Heart left ventricle (tissue), 13 donors: ENCODE measurements at regions not wholly inside any gene's neighbourhood (a gene's known extent, or its start where the extent isn't known, plus 50 kb on each side); places are given as distances from the start of the nearest gene placed in this dataset.

ENCODE experiments used
- CTCF ChIP-seq, 12 donors: fragments of 200-600 bp; sonication (generic) in 4 of 12; IDR thresholded peaks; one replicate each; pipeline versions ENCODE4 v1.5.0 to v1.8.0; 2018 to 2022; ENCODE audit warnings: antibody characterized with exemption in 12 of 12, mild to moderate bottlenecking in 5 of 12
- POLR2A ChIP-seq, 2 donors: fragments of 450-650 bp; IDR thresholded peaks; one replicate each; pipeline ENCODE4 v1.6.1; 2017; ENCODE audit warnings: antibody characterized with exemption in 2 of 2, mild to moderate bottlenecking in 2 of 2, moderate library complexity in 2 of 2
- donor health status: ischemic (EF 13 %, LVEDD 7.1; RV severe dilation, severe dysfunction).
- donor health status: DM: no; HTN: yes; CAD: no.
- donor health status: DM: no; HTN: no; CAD: no.
- donor health status: ischemic (EF 25% LVEDD 6.9; RV normal size, moderate dysfunction).
- donor health status: ischemic (EF 25% LVEDD 5.7; RV mildly dilated, moderate dysfunction).
- donor health status: ischemic (EF 35%, LVEDD 5.7; RV mildly dilated, moderate dysfunction).
- donor health status: nonischemic (EF 11% LVEDD 7.7; RV severe dilation, severe dysfunction).
- donor health status: DM: yes; HTN: yes; CAD: no.
- donor health status: PGD.
- donor health status: ischemic (EF 29% LVEDD 5.4; RV normal size, mild dysfunction).
- donor health status: nonischemic (EF 23%, LVEDD 6.1; RV moderate dilation, normal function).

GRCh38 chr5:2165615-2166305 is 283.0 kb upstream of the IRX4 start:
- TF ChIP-seq CTCF (IDR thresholded peaks at IDR 0.05) (no peak), POLR2A (IDR thresholded peaks at IDR 0.05) (no peak)
